ENCODE measurements at regions not wholly inside any gene's neighbourhood (a gene's known extent, or its start where the extent isn't known, plus 50 kb on each side); places are given as distances from the start of the nearest gene placed in this dataset.

- TF ChIP-seq ATF2 (IDR thresholded peaks at IDR 0.05; ENCODE audit: low read length) (no peak), POLR2A (IDR thresholded peaks at IDR 0.05; ENCODE audit: control extremely low read depth in 1 of 2, low read depth in 2 of 2, low read length in 2 of 2) (no peak), TAF1 (IDR thresholded peaks at IDR 0.05; ENCODE audit: low read depth, low read length) (no peak), ATF3 (IDR thresholded peaks at IDR 0.05; ENCODE audit: insufficient read depth, low read depth, low read length) (no peak), PHF8 (conservative IDR thresholded peaks at IDR 0.05; ENCODE audit: low read depth, low read length) (no peak)
- WGBS, 2 experiments (ENCODE audit: extremely low coverage in 1 of 2, insufficient coverage in 1 of 2, insufficient read length in 1 of 2, insufficient replicate concordance in 2 of 2, low coverage in 1 of 2, low lambda C conversion rate in 2 of 2, missing lambda C conversion rate in 1 of 2) = 90% methylated on average over 2 of the region's 2 CpGs; no CpG with 5 or more reads in 1 of the 2 experiments
- no peaks in the 10 kb centered on the region for H3K36me3 ChIP-seq (ENCODE audit: control insufficient read depth in 2 of 4, insufficient read depth in 4 of 4, low read length in 3 of 4)
- H3K23ac ChIP-seq (ENCODE audit: insufficient read length) = no peak overlapping the region
- H3K14ac ChIP-seq (ENCODE audit: insufficient read length) = no peak overlapping the region
- H4K5ac ChIP-seq (ENCODE audit: insufficient read length, low read depth, low read length) = no peak overlapping the region
- H2AFZ ChIP-seq (ENCODE audit: low read length) = no peak overlapping the region
- no peaks in the 10 kb centered on the region for H3K79me1 ChIP-seq (ENCODE audit: low read depth, low read length)
- H3K56ac ChIP-seq (replicated peaks; ENCODE audit: insufficient read length, low read depth, low read length) = no peak overlapping the region
- H3K9ac ChIP-seq (replicated peaks in 1 of 4; ENCODE audit: extremely low read depth in 1 of 4, low read depth in 3 of 4, low read length in 3 of 4) = no peak overlapping the region
- H2BK120ac ChIP-seq (replicated peaks; ENCODE audit: low read depth, low read length) = no peak overlapping the region
- H3K4me1 ChIP-seq (replicated peaks in 1 of 4; ENCODE audit: control insufficient read depth in 3 of 4, insufficient read depth in 4 of 4, low read length in 3 of 4) = no peaks in the 10 kb centered on the region
- H3K18ac ChIP-seq (ENCODE audit: extremely low read depth, low read length) = no peak overlapping the region
- no peaks in the 10 kb centered on the region for H3K9me3 ChIP-seq (ENCODE audit: insufficient read depth in 2 of 2, low read depth in 1 of 2, low read length in 1 of 2)
- no peaks in the 10 kb centered on the region for H4K20me1 ChIP-seq (replicated peaks in 1 of 2; ENCODE audit: control insufficient read depth in 1 of 2, insufficient read depth in 2 of 2, low read length in 2 of 2)
- no peak overlapping the region for H3K4ac ChIP-seq (replicated peaks; ENCODE audit: insufficient read length, low read depth, low read length)
- DNase-seq (ENCODE audit: low read depth in 1 of 2, low spot score in 2 of 2) (no peak), FAIRE-seq (no peak)
- no peak overlapping the region for H3K4me3 ChIP-seq (ENCODE audit: extremely low read depth in 1 of 4, insufficient read depth in 2 of 4, low read depth in 3 of 4, low read length in 4 of 4)
- H2BK20ac ChIP-seq (ENCODE audit: low read length) = no peak overlapping the region
- no peak overlapping the region for H3K4me2 ChIP-seq (ENCODE audit: insufficient read depth in 1 of 2, low read depth in 2 of 2, low read length in 2 of 2)
- H3K79me2 ChIP-seq (ENCODE audit: control insufficient read depth in 1 of 2, insufficient read depth in 2 of 2, low read length in 2 of 2) = no peaks in the 10 kb centered on the region
- no peak overlapping the region for H2BK5ac ChIP-seq (ENCODE audit: low read depth, low read length)
- POLR2A ChIA-PET (ENCODE audit: partially characterized antibody) = no interaction called here
- H3K27ac ChIP-seq (ENCODE audit: low read depth, low read length) = no peak overlapping the region
- H4K8ac ChIP-seq (ENCODE audit: extremely low read depth, insufficient read depth, low read length) = no peak overlapping the region
- no peaks in the 10 kb centered on the region for H3K23me2 ChIP-seq (ENCODE audit: low read depth, low read length)
- H2BK12ac ChIP-seq (ENCODE audit: low read depth, low read length) = no peak overlapping the region
- CTCF ChIA-PET (ENCODE audit: partially characterized antibody) = interaction anchor here (1.5 kb wide), 1 partner anchor 34 kb away, joined by 3 read pairs; no protein-coding TSS in a partner anchor
- no peak overlapping the region for H2BK15ac ChIP-seq (ENCODE audit: low read length)
- H3K27me3 ChIP-seq (replicated peaks in 1 of 4; ENCODE audit: control insufficient read depth in 3 of 4, extremely low read depth in 1 of 4, insufficient read depth in 3 of 4, low read length in 3 of 4) = no peaks in the 10 kb centered on the region
- H4K91ac ChIP-seq (replicated peaks; ENCODE audit: insufficient read length, low read length) = no peak overlapping the region
- H2AK5ac ChIP-seq (ENCODE audit: low read depth, low read length) = no peak overlapping the region
Measured at GRCh38 chr3:22010997-22011396, 260.0 kb upstream of the ZNF385D start.

Measured in H1 (cell line).